ENCODE measurements at regions not wholly inside any gene's neighbourhood (a gene's known extent, or its start where the extent isn't known, plus 50 kb on each side); places are given as distances from the start of the nearest gene placed in this dataset.

DNA sequence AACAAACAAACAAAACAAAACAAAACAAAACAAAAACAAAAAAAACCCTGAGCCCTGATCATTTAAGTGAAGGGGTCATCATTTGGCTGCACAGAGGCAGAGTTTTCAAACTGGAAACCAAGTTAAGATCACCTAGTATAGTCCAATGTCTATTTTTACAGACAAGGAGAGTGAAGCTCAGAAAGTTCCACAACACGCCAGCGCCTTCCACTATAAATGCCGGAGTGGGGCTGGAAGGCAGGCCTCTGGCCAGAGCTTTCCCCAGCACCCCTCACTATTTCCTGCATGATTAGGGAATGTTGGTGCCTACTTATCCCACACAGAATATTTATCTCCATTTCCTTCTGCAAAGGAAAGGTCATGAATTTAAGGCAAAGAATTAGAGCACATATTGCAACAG is 319.7 kb upstream of the WWC1 start:
- Histone ChIP-seq H3K27me3 (ENCODE audit: control insufficient read depth in 4 of 4, insufficient read depth in 4 of 4, low read length in 3 of 4) (no peaks in the 10 kb centered on the region), H3K36me3 (ENCODE audit: control insufficient read depth in 4 of 4, insufficient read depth in 3 of 4, low read depth in 1 of 4, low read length in 3 of 4) (no peaks in the 10 kb centered on the region), H3K9ac (ENCODE audit: low read depth in 1 of 2, low read length in 2 of 2) (no peak overlapping the region), H3K27ac (ENCODE audit: low read depth in 1 of 2, low read length in 2 of 2) (no peak overlapping the region), H3K9me3 (ENCODE audit: control insufficient read depth in 4 of 4, low read length in 3 of 4) (no peaks in the 10 kb centered on the region), H3K4me1 (ENCODE audit: control insufficient read depth in 4 of 4, insufficient read depth in 4 of 4, low read length in 3 of 4) (no peaks in the 10 kb centered on the region), H3K4me3 (ENCODE audit: low read depth in 1 of 3, low read length in 3 of 3) (no peak overlapping the region)
- no peak for TF ChIP-seq FOXA2 (IDR thresholded peaks at IDR 0.05)
- no peak for TF ChIP-seq RXRA (IDR thresholded peaks at IDR 0.05)
- no peak for TF ChIP-seq HNF4G (IDR thresholded peaks at IDR 0.05)
- TF ChIP-seq JUND (IDR thresholded peaks at IDR 0.05): no peak
- TF ChIP-seq, protein P1, sequence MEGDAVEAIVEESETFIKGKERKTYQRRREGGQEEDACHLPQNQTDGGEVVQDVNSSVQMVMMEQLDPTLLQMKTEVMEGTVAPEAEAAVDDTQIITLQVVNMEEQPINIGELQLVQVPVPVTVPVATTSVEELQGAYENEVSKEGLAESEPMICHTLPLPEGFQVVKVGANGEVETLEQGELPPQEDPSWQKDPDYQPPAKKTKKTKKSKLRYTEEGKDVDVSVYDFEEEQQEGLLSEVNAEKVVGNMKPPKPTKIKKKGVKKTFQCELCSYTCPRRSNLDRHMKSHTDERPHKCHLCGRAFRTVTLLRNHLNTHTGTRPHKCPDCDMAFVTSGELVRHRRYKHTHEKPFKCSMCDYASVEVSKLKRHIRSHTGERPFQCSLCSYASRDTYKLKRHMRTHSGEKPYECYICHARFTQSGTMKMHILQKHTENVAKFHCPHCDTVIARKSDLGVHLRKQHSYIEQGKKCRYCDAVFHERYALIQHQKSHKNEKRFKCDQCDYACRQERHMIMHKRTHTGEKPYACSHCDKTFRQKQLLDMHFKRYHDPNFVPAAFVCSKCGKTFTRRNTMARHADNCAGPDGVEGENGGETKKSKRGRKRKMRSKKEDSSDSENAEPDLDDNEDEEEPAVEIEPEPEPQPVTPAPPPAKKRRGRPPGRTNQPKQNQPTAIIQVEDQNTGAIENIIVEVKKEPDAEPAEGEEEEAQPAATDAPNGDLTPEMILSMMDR (IDR thresholded peaks at IDR 0.05; ENCODE audit: low read depth, low read length, missing input control): no peak
- TF ChIP-seq, protein P2, sequence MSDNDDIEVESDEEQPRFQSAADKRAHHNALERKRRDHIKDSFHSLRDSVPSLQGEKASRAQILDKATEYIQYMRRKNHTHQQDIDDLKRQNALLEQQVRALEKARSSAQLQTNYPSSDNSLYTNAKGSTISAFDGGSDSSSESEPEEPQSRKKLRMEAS (IDR thresholded peaks at IDR 0.05): no peak
- TF ChIP-seq HNF4A (conservative IDR thresholded peaks at IDR 0.05): no peak
- no peak for TF ChIP-seq NR2F2 (IDR thresholded peaks at IDR 0.05)
- TF ChIP-seq SP1 (IDR thresholded peaks at IDR 0.05): no peak
- TF ChIP-seq EGR1 (IDR thresholded peaks at IDR 0.05; ENCODE audit: low read depth in 2 of 2): no peak
- no peak for TF ChIP-seq RAD21 (IDR thresholded peaks at IDR 0.05)
- TF ChIP-seq TAF1 (conservative IDR thresholded peaks at IDR 0.05): no peak
- no peak for TF ChIP-seq FOXA1 (IDR thresholded peaks at IDR 0.05)
- TF ChIP-seq YY1 (IDR thresholded peaks at IDR 0.05): no peak
- no peak for TF ChIP-seq GABPA (IDR thresholded peaks at IDR 0.05 in 1 of 2, conservative IDR thresholded peaks at IDR 0.05 in 1 of 2)
- TF ChIP-seq, protein P3, sequence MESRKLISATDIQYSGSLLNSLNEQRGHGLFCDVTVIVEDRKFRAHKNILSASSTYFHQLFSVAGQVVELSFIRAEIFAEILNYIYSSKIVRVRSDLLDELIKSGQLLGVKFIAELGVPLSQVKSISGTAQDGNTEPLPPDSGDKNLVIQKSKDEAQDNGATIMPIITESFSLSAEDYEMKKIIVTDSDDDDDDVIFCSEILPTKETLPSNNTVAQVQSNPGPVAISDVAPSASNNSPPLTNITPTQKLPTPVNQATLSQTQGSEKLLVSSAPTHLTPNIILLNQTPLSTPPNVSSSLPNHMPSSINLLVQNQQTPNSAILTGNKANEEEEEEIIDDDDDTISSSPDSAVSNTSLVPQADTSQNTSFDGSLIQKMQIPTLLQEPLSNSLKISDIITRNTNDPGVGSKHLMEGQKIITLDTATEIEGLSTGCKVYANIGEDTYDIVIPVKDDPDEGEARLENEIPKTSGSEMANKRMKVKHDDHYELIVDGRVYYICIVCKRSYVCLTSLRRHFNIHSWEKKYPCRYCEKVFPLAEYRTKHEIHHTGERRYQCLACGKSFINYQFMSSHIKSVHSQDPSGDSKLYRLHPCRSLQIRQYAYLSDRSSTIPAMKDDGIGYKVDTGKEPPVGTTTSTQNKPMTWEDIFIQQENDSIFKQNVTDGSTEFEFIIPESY (IDR thresholded peaks at IDR 0.05): no peak
- TF ChIP-seq, protein P4, sequence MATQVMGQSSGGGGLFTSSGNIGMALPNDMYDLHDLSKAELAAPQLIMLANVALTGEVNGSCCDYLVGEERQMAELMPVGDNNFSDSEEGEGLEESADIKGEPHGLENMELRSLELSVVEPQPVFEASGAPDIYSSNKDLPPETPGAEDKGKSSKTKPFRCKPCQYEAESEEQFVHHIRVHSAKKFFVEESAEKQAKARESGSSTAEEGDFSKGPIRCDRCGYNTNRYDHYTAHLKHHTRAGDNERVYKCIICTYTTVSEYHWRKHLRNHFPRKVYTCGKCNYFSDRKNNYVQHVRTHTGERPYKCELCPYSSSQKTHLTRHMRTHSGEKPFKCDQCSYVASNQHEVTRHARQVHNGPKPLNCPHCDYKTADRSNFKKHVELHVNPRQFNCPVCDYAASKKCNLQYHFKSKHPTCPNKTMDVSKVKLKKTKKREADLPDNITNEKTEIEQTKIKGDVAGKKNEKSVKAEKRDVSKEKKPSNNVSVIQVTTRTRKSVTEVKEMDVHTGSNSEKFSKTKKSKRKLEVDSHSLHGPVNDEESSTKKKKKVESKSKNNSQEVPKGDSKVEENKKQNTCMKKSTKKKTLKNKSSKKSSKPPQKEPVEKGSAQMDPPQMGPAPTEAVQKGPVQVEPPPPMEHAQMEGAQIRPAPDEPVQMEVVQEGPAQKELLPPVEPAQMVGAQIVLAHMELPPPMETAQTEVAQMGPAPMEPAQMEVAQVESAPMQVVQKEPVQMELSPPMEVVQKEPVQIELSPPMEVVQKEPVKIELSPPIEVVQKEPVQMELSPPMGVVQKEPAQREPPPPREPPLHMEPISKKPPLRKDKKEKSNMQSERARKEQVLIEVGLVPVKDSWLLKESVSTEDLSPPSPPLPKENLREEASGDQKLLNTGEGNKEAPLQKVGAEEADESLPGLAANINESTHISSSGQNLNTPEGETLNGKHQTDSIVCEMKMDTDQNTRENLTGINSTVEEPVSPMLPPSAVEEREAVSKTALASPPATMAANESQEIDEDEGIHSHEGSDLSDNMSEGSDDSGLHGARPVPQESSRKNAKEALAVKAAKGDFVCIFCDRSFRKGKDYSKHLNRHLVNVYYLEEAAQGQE (IDR thresholded peaks at IDR 0.05): no peak
- TF ChIP-seq, protein P5, sequence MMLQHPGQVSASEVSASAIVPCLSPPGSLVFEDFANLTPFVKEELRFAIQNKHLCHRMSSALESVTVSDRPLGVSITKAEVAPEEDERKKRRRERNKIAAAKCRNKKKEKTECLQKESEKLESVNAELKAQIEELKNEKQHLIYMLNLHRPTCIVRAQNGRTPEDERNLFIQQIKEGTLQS (IDR thresholded peaks at IDR 0.05): no peak
- WGBS: 88% methylated on average over 3 of the region's 3 CpGs
- no peak for DNase-seq (ENCODE audit: low spot score)

Data from liver (tissue), 8 donors.